ENCODE measurements at regions not wholly inside any gene's neighbourhood (a gene's known extent, or its start where the extent isn't known, plus 50 kb on each side); places are given as distances from the start of the nearest gene placed in this dataset.
A peak's percentile ranks its signal among the peaks of the same experiment; 100 is the strongest.

DNA sequence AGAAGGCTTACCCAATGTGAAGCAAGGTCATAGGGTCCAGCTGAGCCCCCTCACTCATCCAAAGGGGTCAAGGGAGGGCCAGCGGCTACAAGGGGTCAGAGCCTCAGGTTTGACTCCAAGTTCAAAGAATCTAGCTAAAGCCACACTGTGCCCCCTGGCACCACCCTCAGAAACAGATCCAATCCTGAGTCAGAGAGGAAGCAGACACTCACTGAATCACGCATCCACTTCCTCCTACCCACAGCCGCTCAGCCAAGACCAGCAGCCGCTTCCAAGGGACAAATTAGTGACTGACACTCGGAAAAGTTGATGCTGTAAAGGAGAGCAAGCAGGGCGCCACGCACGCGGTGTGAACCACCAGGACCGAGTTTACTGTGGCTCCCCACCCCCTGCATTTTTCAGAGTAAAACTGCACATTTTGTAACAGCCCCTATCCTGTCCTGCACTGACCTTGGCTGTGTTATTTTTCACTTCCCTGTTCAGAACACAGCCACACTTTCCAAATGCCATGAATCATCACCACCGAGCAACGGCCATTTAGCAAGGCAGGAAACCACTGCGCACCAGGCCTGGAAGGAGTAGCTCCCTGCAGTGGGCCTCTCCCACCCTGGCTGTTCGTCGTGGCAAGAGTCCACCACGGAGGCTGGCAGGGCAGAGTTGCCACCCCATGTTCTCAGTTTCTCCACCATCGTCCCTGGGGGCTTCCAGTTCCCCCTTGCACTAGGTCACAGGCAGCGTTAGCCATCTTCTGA lies 147.8 kb downstream of the TOMM20 start:
- peaks cover 48% of the 10 kb centered on the region for H3K4me1 Mint-ChIP-seq (ENCODE audit: unreplicated experiment)
- peak overlapping the region; percentile 42 for H3K27ac Mint-ChIP-seq (ENCODE audit: unreplicated experiment)
- H3K9me3 Mint-ChIP-seq (ENCODE audit: unreplicated experiment) = no peaks in the 10 kb centered on the region
- H3K27me3 Mint-ChIP-seq (ENCODE audit: unreplicated experiment) = peaks cover 1% of the 10 kb centered on the region
- no peaks in the 10 kb centered on the region for H3K36me3 Mint-ChIP-seq (ENCODE audit: low read depth, unreplicated experiment)
- no peak for DNase-seq (ENCODE audit: low spot score)
- TF ChIP-seq CTCF (IDR thresholded peaks at IDR 0.05; ENCODE audit: unreplicated experiment) = no peak
- H3K4me3 Mint-ChIP-seq (ENCODE audit: unreplicated experiment) = no peak overlapping the region

GRCh38 chr1:234980291-234980644 lies 148.4 kb downstream of the TOMM20 start:
- peaks cover 54% of the 10 kb centered on the region for H3K4me1 Mint-ChIP-seq (ENCODE audit: unreplicated experiment)
- no peak overlapping the region for H3K4me3 Mint-ChIP-seq (ENCODE audit: unreplicated experiment)
- H3K27me3 Mint-ChIP-seq (ENCODE audit: unreplicated experiment) = peaks cover 5% of the 10 kb centered on the region
- DNase-seq (ENCODE audit: low spot score) = no peak
- no peak overlapping the region for H3K27ac Mint-ChIP-seq (ENCODE audit: unreplicated experiment)
- H3K9me3 Mint-ChIP-seq (ENCODE audit: unreplicated experiment) = no peaks in the 10 kb centered on the region
- no peaks in the 10 kb centered on the region for H3K36me3 Mint-ChIP-seq (ENCODE audit: low read depth, unreplicated experiment)
- no peak for TF ChIP-seq CTCF (IDR thresholded peaks at IDR 0.05; ENCODE audit: unreplicated experiment)

GRCh38 chr1:234979296-234980279 lies 149.0 kb downstream of the TOMM20 start:
- DNase-seq (ENCODE audit: low spot score) = no peak
- TF ChIP-seq CTCF (IDR thresholded peaks at IDR 0.05; ENCODE audit: unreplicated experiment) = no peak
- Mint-ChIP-seq H3K27me3 (ENCODE audit: unreplicated experiment) (peaks cover 6% of the 10 kb centered on the region), H3K27ac (ENCODE audit: unreplicated experiment) (no peak overlapping the region), H3K4me3 (ENCODE audit: unreplicated experiment) (no peak overlapping the region), H3K4me1 (ENCODE audit: unreplicated experiment) (peaks cover 54% of the 10 kb centered on the region), H3K36me3 (ENCODE audit: low read depth, unreplicated experiment) (no peaks in the 10 kb centered on the region), H3K9me3 (ENCODE audit: unreplicated experiment) (no peaks in the 10 kb centered on the region)

DNA sequence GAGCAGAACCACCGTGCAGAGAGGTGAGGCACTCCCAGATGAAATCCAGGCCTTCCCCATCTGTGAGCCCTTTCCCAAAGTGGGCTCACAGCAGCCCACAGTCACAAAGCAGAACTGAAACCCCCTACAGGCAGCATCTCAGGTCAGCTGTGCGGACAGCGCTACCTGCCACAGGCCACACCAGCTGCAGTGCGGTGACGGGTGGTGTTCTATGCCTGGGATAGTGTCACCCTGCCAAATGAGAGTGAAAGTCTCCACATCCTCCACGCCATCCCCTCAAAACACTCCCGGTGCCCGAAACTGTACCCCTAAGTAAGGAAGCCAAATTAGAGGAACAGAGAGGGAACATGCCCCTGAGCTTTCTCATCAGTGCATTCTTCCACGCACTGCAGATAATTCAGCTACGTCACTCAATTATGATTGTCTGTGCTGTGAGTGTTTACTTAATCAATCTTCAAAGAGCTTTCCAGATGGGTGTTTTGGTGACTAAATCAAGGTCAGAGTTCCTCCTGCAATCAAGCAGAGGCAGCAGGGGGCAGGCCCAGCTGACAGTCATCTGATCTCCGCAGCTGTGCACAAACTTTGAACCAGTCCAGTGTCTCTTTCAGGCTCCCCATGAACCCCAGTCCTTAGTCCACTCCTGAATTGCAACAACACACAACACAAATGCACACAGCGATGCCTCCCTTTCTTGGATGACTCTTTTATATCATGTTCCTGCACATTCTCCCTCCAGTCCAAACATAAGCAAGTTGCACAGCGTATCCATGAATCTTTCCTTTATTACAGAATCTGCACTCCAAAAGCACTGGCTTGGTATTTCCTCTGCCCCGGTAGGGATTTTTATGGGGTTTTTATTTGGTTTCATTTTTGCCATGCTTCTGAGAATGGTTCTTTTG lies 150.0 kb downstream of the TOMM20 start:
- Mint-ChIP-seq H3K4me3 (ENCODE audit: unreplicated experiment) (no peak overlapping the region), H3K9me3 (ENCODE audit: unreplicated experiment) (no peaks in the 10 kb centered on the region), H3K27ac (ENCODE audit: unreplicated experiment) (no peak overlapping the region), H3K36me3 (ENCODE audit: low read depth, unreplicated experiment) (no peaks in the 10 kb centered on the region), H3K4me1 (ENCODE audit: unreplicated experiment) (peaks cover 51% of the 10 kb centered on the region), H3K27me3 (ENCODE audit: unreplicated experiment) (peaks cover 6% of the 10 kb centered on the region)
- TF ChIP-seq CTCF (IDR thresholded peaks at IDR 0.05; ENCODE audit: unreplicated experiment) = no peak
- no peak for DNase-seq (ENCODE audit: low spot score)
